T-helper 1 cell treated with Interleukin-12 subunit alpha and Interleukin-12 subunit beta and Interleukin-4 antibody, amounts not matched to agents 30 μg/mL and 1 μg/mL, for 36 hours (primary cell): ENCODE measurements at regions not wholly inside any gene's neighbourhood (a gene's known extent, or its start where the extent isn't known, plus 50 kb on each side); places are given as distances from the start of the nearest gene placed in this dataset.

Experiments
- H3K27ac Mint-ChIP-seq: one replicate; pipeline ENCODE4 v1.8.0; 2021; ENCODE audit warnings: mild to moderate bottlenecking, mixed read lengths
- H3K27me3 Mint-ChIP-seq: one replicate; pipeline ENCODE4 v1.8.0; 2021; ENCODE audit warnings: low read depth, mixed read lengths
- H3K36me3 Mint-ChIP-seq: one replicate; pipeline ENCODE4 v1.8.0; 2021; ENCODE audit warnings: low read depth, mixed read lengths
- H3K4me1 Mint-ChIP-seq: one replicate; pipeline ENCODE4 v1.8.0; 2021; ENCODE audit warnings: low read depth, mixed read lengths
- H3K4me3 Mint-ChIP-seq: one replicate; pipeline ENCODE4 v1.8.0; 2021; ENCODE audit warnings: mild to moderate bottlenecking, moderate library complexity, mixed read lengths
- H3K9me3 Mint-ChIP-seq: one replicate; pipeline ENCODE4 v1.8.0; 2021; ENCODE audit warnings: mixed read lengths

- H3K27me3 Mint-ChIP-seq = peaks cover 21% of the 10 kb centered on the region
- no peak overlapping the region for H3K4me3 Mint-ChIP-seq
- H3K27ac Mint-ChIP-seq = no peak overlapping the region
- H3K36me3 Mint-ChIP-seq = peaks cover 1% of the 10 kb centered on the region
- peaks cover 11% of the 10 kb centered on the region for H3K4me1 Mint-ChIP-seq
- no peaks in the 10 kb centered on the region for H3K9me3 Mint-ChIP-seq
These were observed 598.4 kb downstream of the GBA3 start for GRCh38 chr4:23291139-23291538.

DNA sequence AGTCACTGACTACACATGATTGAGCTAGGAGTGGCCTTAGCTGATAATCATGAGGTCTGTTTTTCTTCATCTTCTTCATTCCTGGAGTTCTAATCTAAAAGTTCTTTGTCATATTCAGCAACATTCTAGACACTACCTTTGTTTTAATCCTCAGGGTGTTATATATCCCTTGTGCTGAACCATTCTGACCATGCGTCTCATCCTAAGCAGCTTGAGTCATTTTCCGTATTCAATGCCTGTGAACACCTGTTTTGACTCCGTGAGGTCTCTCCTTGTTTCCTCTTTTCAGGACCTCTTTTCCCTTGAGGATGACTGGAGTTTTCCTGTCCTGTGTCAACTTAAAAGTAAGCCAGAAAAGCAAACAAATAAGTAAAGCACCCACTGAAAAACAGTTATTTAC lies 597.9 kb downstream of the GBA3 start:
- H3K4me1 Mint-ChIP-seq = peaks cover 11% of the 10 kb centered on the region
- H3K36me3 Mint-ChIP-seq = peaks cover 1% of the 10 kb centered on the region
- H3K27me3 Mint-ChIP-seq = peaks cover 23% of the 10 kb centered on the region
- no peak overlapping the region for H3K27ac Mint-ChIP-seq
- no peak overlapping the region for H3K4me3 Mint-ChIP-seq
- H3K9me3 Mint-ChIP-seq = no peaks in the 10 kb centered on the region

GRCh38 chr4:23279377-23279986 lies 586.7 kb downstream of the GBA3 start:
- Mint-ChIP-seq H3K27me3 (no peaks in the 10 kb centered on the region), H3K4me1 (no peaks in the 10 kb centered on the region), H3K4me3 (no peak overlapping the region), H3K27ac (no peak overlapping the region), H3K9me3 (no peaks in the 10 kb centered on the region), H3K36me3 (no peaks in the 10 kb centered on the region)

DNA sequence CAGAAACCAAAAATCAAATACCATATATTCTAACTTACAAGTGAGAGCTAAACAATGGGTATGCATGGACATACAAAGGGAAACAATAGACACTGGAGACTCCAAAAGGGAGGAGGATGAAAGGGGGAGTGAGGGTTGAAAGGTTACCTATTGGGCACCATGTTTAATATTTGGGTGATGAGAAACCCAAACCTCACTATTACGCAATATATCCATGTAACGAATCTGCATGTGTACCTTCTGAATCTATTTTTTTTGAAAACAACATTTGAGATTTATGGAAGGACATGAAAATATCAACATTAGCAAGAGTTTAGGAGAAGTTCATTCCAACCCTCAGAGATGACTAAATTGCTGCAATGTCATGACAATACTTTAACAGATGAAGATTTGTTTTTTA lies 586.1 kb downstream of the GBA3 start:
- no peaks in the 10 kb centered on the region for H3K27me3 Mint-ChIP-seq
- no peaks in the 10 kb centered on the region for H3K4me1 Mint-ChIP-seq

DNA sequence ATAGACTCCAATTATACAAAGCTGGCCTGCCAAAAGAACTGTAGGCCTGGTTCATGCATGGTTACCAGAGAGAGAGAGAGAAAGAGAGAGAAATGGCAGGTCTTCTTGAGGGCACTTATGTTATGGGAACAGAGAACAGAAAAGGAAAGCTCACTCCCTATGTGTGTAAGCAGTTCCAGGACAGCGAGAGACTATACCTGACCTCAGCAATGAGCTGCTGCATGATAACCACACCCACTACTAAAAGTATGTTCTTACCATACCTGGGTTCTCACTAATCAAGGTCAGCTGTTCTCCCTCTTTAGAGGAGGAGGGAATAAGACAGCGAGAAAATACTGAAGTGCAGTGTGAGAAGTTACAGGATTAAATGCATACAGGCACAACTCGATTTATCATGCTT lies 583.3 kb downstream of the GBA3 start:
- H3K9me3 Mint-ChIP-seq = no peaks in the 10 kb centered on the region
- no peak overlapping the region for H3K4me3 Mint-ChIP-seq
- no peaks in the 10 kb centered on the region for H3K4me1 Mint-ChIP-seq
- no peaks in the 10 kb centered on the region for H3K27me3 Mint-ChIP-seq
- no peak overlapping the region for H3K27ac Mint-ChIP-seq
- no peaks in the 10 kb centered on the region for H3K36me3 Mint-ChIP-seq

More for the DNA sequence above, 586.1 kb downstream of the GBA3 start:
- H3K36me3 Mint-ChIP-seq = no peaks in the 10 kb centered on the region
- no peak overlapping the region for H3K4me3 Mint-ChIP-seq
- no peak overlapping the region for H3K27ac Mint-ChIP-seq
- H3K9me3 Mint-ChIP-seq = no peaks in the 10 kb centered on the region

DNA sequence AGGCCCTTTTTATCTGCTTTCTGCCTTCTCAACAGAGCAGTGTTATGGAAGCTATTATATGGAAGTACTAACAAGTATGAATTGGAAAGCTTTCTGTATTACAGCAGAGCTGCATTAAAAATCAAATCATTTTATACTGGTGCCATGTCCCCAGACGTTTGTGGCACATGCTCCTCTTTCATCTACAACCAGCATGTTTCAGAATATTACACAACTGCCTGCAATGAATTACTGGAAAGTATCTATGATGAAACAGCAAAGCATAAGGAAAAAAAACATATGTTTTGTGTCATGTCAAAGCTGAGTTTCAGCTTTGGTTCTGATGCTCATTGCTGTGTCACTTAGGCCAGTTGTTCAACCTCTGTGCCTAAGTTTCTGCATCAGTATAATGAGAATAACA lies 576.8 kb downstream of the GBA3 start:
- H3K36me3 Mint-ChIP-seq = no peaks in the 10 kb centered on the region
- H3K27ac Mint-ChIP-seq = no peak overlapping the region
- H3K4me3 Mint-ChIP-seq = no peak overlapping the region
- peaks cover 4% of the 10 kb centered on the region for H3K27me3 Mint-ChIP-seq
- no peaks in the 10 kb centered on the region for H3K4me1 Mint-ChIP-seq
- no peaks in the 10 kb centered on the region for H3K9me3 Mint-ChIP-seq

- Mint-ChIP-seq H3K36me3 (no peaks in the 10 kb centered on the region), H3K27me3 (peaks cover 4% of the 10 kb centered on the region), H3K4me3 (no peak overlapping the region), H3K9me3 (no peaks in the 10 kb centered on the region), H3K27ac (no peak overlapping the region), H3K4me1 (no peaks in the 10 kb centered on the region)
These were observed 575.5 kb downstream of the GBA3 start for GRCh38 chr4:23268072-23268771.

GRCh38 chr4:23266401-23266800 lies 573.7 kb downstream of the GBA3 start:
- Mint-ChIP-seq H3K4me1 (no peaks in the 10 kb centered on the region), H3K4me3 (no peak overlapping the region), H3K27ac (no peak overlapping the region), H3K9me3 (no peaks in the 10 kb centered on the region), H3K36me3 (no peaks in the 10 kb centered on the region), H3K27me3 (peaks cover 4% of the 10 kb centered on the region)

DNA sequence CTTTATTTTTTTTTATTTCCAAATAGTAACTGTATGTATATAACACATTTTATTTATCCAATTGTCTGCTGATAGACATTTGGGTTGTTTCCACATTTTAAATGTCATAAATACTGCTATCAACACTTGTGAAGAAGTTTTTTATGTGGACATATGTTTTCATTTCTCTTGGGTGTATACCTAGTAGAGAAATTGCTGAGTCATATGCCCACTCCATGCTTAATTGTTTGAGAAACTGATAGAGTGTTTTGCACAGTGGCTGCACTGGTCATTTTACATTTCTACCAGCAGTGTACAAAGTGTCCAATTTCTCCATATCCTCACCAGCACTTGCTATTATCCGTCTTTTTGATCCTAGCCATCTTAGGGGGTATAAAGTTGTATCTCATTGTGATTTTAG lies 567.8 kb downstream of the GBA3 start:
- Mint-ChIP-seq H3K4me1 (no peaks in the 10 kb centered on the region), H3K4me3 (no peak overlapping the region), H3K27me3 (peaks cover 4% of the 10 kb centered on the region), H3K9me3 (no peaks in the 10 kb centered on the region), H3K36me3 (no peaks in the 10 kb centered on the region), H3K27ac (no peak overlapping the region)

DNA sequence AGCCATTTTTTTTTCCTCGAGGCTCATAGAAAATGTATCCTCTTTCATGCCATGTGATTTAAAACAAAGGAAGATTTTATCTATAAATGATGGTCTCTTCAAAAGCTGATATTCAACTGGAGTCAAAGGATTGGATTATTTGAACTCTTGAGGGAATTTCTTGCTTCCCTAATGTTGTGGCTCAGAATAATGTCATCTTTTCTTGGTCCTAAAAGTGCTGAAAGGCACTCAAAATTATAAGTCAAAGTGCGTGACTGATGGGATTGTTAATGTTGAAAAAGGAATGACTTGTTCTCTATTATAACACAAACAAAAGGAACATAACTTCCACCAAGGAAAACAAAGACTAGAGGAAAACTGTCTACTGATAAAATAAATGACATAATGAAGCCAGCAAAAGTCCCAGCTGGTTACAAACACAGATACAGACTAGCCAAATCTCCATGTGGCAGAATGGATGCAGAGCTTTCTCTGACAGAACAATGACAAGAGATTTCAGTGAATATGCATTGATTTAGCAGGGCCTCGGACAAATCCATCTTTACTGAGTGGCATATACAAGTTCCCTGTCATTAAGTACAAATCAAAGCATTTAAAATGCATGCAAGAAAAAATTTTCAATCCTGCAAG lies 552.6 kb downstream of the GBA3 start:
- Mint-ChIP-seq H3K4me3 (no peak overlapping the region), H3K9me3 (no peaks in the 10 kb centered on the region), H3K27me3 (no peaks in the 10 kb centered on the region), H3K4me1 (no peaks in the 10 kb centered on the region), H3K36me3 (no peaks in the 10 kb centered on the region), H3K27ac (no peak overlapping the region)

- no peak overlapping the region for H3K27ac Mint-ChIP-seq
- no peaks in the 10 kb centered on the region for H3K36me3 Mint-ChIP-seq
- no peak overlapping the region for H3K4me3 Mint-ChIP-seq
- no peaks in the 10 kb centered on the region for H3K4me1 Mint-ChIP-seq
- H3K9me3 Mint-ChIP-seq = no peaks in the 10 kb centered on the region
- no peaks in the 10 kb centered on the region for H3K27me3 Mint-ChIP-seq
These were observed 550.2 kb downstream of the GBA3 start for GRCh38 chr4:23242962-23243361.

- Mint-ChIP-seq H3K36me3 (no peaks in the 10 kb centered on the region), H3K4me1 (no peaks in the 10 kb centered on the region), H3K27ac (no peak overlapping the region), H3K9me3 (no peaks in the 10 kb centered on the region), H3K4me3 (no peak overlapping the region), H3K27me3 (no peaks in the 10 kb centered on the region)
These were observed 548.7 kb downstream of the GBA3 start for GRCh38 chr4:23241408-23241807.

DNA sequence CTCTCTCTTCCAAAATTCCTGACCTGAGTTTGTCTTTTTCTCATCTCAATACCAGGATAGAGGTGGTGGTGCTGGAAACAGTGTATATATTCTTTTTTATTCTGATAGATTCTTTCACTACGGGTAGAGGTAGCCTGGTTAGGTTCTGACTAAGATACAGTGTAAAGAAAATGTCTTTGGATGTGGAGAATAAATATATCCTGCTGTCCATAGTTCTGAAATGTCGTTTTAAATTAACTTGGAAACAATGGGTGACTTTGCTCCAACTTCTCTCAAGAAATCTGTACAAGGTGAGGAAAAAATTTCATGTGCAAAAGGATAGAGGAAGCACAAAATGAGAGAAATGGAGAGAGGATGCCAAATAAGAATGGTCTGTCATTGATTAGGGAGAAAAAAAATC lies 546.1 kb downstream of the GBA3 start:
- no peak overlapping the region for H3K27ac Mint-ChIP-seq
- H3K4me1 Mint-ChIP-seq = no peaks in the 10 kb centered on the region
- no peaks in the 10 kb centered on the region for H3K9me3 Mint-ChIP-seq
- H3K36me3 Mint-ChIP-seq = no peaks in the 10 kb centered on the region
- no peak overlapping the region for H3K4me3 Mint-ChIP-seq
- H3K27me3 Mint-ChIP-seq = no peaks in the 10 kb centered on the region

DNA sequence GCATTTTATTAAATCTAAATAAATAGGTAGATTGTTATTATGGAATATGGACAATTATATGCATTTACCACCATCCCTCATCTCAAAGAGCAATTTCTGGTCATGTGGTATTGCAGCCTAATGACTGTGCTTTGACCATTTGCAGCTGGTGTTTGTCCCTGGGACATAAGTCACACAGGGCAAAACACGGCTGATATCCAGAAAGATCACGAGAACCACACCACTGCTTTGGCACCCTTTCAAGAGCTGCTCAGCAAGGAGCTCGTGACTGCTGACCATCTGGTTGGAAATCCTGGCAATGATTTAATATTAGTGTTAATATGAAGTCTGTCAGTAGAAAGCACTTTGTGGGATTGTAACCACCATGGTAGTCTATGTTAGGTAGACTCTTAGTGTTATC lies 545.0 kb downstream of the GBA3 start:
- no peaks in the 10 kb centered on the region for H3K27me3 Mint-ChIP-seq
- H3K9me3 Mint-ChIP-seq = no peaks in the 10 kb centered on the region
- H3K27ac Mint-ChIP-seq = no peak overlapping the region
- no peaks in the 10 kb centered on the region for H3K36me3 Mint-ChIP-seq
- no peak overlapping the region for H3K4me3 Mint-ChIP-seq
- no peaks in the 10 kb centered on the region for H3K4me1 Mint-ChIP-seq

DNA sequence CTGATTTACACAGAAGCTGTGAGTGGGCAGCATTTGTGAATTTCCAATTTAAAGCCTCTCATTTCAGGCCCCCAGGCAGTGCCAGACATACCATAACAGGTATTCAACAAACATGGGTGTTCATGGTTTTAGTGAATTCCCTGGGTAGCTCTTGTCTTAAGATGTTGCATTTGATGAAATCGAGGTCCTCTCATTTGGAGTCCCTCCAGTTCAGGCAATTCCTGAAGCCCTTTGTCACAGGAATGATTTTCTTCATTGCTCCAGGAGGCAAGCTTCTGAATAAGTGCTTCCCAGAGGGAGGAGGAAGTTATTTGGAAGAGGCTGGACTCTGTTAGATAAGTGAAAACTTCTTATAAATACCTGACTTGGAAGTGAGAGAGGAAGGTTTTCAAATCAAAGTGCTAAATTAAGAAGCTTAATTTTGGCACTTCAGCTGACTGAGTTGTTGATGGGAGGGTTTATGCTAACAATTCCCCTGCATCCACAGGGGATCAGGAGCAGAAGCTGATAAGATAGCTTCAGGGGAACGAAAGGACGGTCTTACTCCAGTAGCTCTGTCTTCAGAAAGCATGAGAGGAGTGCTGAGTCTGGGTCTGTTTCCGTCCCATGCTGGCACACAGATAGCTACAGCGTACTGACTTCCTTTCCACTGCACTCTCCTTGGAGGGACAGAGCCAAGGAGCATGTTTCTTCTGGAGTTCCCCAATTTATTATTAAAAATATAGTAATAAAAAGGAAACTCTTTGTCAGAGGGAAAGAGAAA lies 543.1 kb downstream of the GBA3 start:
- H3K9me3 Mint-ChIP-seq = no peaks in the 10 kb centered on the region
- H3K4me1 Mint-ChIP-seq = no peaks in the 10 kb centered on the region
- no peak overlapping the region for H3K4me3 Mint-ChIP-seq
- no peaks in the 10 kb centered on the region for H3K27me3 Mint-ChIP-seq
- H3K36me3 Mint-ChIP-seq = no peaks in the 10 kb centered on the region
- H3K27ac Mint-ChIP-seq = no peak overlapping the region
